ENCODE measurements at regions not wholly inside any gene's neighbourhood (a gene's known extent, or its start where the extent isn't known, plus 50 kb on each side); places are given as distances from the start of the nearest gene placed in this dataset.

DNA sequence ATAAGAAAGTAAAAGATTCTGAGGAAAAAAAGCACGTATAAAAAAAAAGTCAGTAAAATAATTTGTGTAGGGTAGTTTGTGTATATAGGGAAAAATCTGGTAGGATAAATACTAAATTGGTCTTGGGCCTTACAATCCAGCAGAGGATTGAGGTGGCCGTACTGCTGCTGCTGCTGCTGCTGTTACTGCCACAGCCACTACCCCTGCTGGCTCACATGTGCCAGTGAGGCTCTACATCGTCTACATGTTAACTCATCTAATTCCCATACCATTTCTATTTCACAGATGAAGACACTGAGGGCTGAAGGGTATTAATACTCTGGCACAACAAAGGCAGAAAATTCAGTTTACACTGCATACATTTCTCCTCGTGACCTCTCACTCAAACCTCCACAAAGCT lies 928.5 kb downstream of the TLE4 start:
- Histone ChIP-seq H2BK15ac (ENCODE audit: low read length) (no peak overlapping the region), H2BK20ac (ENCODE audit: low read length) (no peak overlapping the region), H3K36me3 (ENCODE audit: control insufficient read depth in 2 of 4, insufficient read depth in 4 of 4, low read length in 3 of 4) (no peaks in the 10 kb centered on the region), H2AK5ac (ENCODE audit: low read depth, low read length) (no peak overlapping the region), H3K14ac (ENCODE audit: insufficient read length) (no peak overlapping the region), H3K4me3 (ENCODE audit: extremely low read depth in 1 of 4, insufficient read depth in 2 of 4, low read depth in 3 of 4, low read length in 4 of 4) (no peak overlapping the region), H4K8ac (ENCODE audit: extremely low read depth, insufficient read depth, low read length) (no peak overlapping the region), H2BK5ac (ENCODE audit: low read depth, low read length) (no peak overlapping the region), H3K9ac (replicated peaks in 1 of 4; ENCODE audit: extremely low read depth in 1 of 4, low read depth in 3 of 4, low read length in 3 of 4) (no peak overlapping the region), H3K4me2 (ENCODE audit: insufficient read depth in 1 of 2, low read depth in 2 of 2, low read length in 2 of 2) (no peak overlapping the region), H3K4me1 (replicated peaks in 1 of 4; ENCODE audit: control insufficient read depth in 3 of 4, insufficient read depth in 4 of 4, low read length in 3 of 4) (no peaks in the 10 kb centered on the region; a peak in 1 of 7 replicates), H3K79me1 (ENCODE audit: low read depth, low read length) (no peaks in the 10 kb centered on the region), H3K4ac (replicated peaks; ENCODE audit: insufficient read length, low read depth, low read length) (no peak overlapping the region), H3K18ac (ENCODE audit: extremely low read depth, low read length) (no peak overlapping the region), H3K27ac (ENCODE audit: low read depth, low read length) (no peak overlapping the region), H2BK12ac (ENCODE audit: low read depth, low read length) (no peak overlapping the region), H3K27me3 (replicated peaks in 1 of 4; ENCODE audit: control insufficient read depth in 3 of 4, extremely low read depth in 1 of 4, insufficient read depth in 3 of 4, low read length in 3 of 4) (no peaks in the 10 kb centered on the region), H3K23me2 (ENCODE audit: low read depth, low read length) (no peaks in the 10 kb centered on the region), H2BK120ac (replicated peaks; ENCODE audit: low read depth, low read length) (no peak overlapping the region), H3K79me2 (ENCODE audit: control insufficient read depth in 1 of 2, insufficient read depth in 2 of 2, low read length in 2 of 2) (no peaks in the 10 kb centered on the region), H2AFZ (ENCODE audit: low read length) (no peak overlapping the region; the same call in 1 of the 2 replicates), H3K56ac (replicated peaks; ENCODE audit: insufficient read length, low read depth, low read length) (no peak overlapping the region), H3K9me3 (ENCODE audit: insufficient read depth in 2 of 2, low read depth in 1 of 2, low read length in 1 of 2) (no peaks in the 10 kb centered on the region), H4K20me1 (replicated peaks in 1 of 2; ENCODE audit: control insufficient read depth in 1 of 2, insufficient read depth in 2 of 2, low read length in 2 of 2) (no peaks in the 10 kb centered on the region), H4K5ac (ENCODE audit: insufficient read length, low read depth, low read length) (no peak overlapping the region), H3K23ac (ENCODE audit: insufficient read length) (no peak overlapping the region), H4K91ac (replicated peaks; ENCODE audit: insufficient read length, low read length) (no peak overlapping the region)
- POLR2A ChIA-PET (ENCODE audit: partially characterized antibody): no interaction called here
- DNase-seq (ENCODE audit: low read depth in 1 of 2, low spot score in 2 of 2) (no peak), FAIRE-seq (no peak)
- 92 to 100% methylated on average over 1 to 4 of the region's 4 CpGs for WGBS, 2 experiments (ENCODE audit: extremely low coverage in 1 of 2, insufficient coverage in 1 of 2, insufficient read length in 1 of 2, insufficient replicate concordance in 2 of 2, low coverage in 1 of 2, low lambda C conversion rate in 2 of 2, missing lambda C conversion rate in 1 of 2)
- TF ChIP-seq RAD21 (IDR thresholded peaks at IDR 0.05 in 1 of 2, conservative IDR thresholded peaks at IDR 0.05 in 1 of 2; ENCODE audit: low read depth in 2 of 2, low read length in 2 of 2) (peak; percentile 34 to 52), CTCF (IDR thresholded peaks at IDR 0.05; ENCODE audit: control extremely low read depth in 1 of 3, insufficient read depth in 1 of 3, low read depth in 1 of 3, low read length in 3 of 3) (peak in 2 of 3 experiments; percentile 35 to 38; a peak in 2 of 4 replicates), KDM5A (IDR thresholded peaks at IDR 0.05; ENCODE audit: low read length) (no peak), ASH2L (IDR thresholded peaks at IDR 0.05; ENCODE audit: low read length) (no peak)
- CTCF ChIA-PET (ENCODE audit: partially characterized antibody): interaction anchor here (0.6 kb wide), 1 partner anchor 1638 kb away, joined by 3 read pairs; no protein-coding TSS in a partner anchor
